ENCODE measurements at regions not wholly inside any gene's neighbourhood (a gene's known extent, or its start where the extent isn't known, plus 50 kb on each side); places are given as distances from the start of the nearest gene placed in this dataset.

DNA sequence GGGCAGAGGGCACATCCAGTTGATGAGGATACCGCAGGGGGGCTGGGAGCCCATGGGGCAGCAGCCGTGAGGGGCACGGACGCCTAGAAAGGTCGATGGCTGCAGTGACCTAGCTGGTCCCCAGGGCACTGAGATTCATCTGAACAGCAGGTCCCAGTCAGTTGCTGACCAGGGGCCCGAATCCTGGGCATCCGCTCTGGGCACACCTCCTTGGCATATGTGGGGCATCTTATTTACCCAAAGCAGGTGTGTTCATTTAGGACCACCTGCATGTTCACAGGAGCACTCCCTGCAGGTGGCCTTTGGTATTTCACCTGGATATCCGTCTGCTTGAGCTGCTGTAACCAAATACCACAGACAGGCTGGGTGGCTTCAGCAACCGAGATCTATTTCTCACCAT is 72.0 kb upstream of the ODC1 start:
- intact Hi-C loops (cut with DNase I) = no loop called here
- DNase-seq (ENCODE audit: low spot score) = no peak

DNA sequence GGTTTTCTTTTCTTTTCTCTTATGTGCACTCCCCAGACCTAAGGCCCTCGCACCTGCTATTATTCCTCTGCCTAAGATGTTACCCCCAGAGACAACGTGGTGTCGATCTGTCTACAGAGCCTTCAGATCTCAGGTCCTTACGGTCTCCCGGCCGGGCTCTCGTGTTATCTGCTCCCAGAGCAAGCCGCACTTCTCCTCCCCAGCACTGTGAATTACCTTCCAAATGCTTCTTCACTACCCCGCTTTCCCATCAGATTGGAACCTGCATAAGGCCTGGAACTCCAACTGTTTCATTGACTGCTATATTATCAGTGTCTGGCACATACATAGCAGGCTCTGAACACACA is 71.2 kb upstream of the ODC1 start:
- no peak for DNase-seq (ENCODE audit: low spot score)

DNA sequence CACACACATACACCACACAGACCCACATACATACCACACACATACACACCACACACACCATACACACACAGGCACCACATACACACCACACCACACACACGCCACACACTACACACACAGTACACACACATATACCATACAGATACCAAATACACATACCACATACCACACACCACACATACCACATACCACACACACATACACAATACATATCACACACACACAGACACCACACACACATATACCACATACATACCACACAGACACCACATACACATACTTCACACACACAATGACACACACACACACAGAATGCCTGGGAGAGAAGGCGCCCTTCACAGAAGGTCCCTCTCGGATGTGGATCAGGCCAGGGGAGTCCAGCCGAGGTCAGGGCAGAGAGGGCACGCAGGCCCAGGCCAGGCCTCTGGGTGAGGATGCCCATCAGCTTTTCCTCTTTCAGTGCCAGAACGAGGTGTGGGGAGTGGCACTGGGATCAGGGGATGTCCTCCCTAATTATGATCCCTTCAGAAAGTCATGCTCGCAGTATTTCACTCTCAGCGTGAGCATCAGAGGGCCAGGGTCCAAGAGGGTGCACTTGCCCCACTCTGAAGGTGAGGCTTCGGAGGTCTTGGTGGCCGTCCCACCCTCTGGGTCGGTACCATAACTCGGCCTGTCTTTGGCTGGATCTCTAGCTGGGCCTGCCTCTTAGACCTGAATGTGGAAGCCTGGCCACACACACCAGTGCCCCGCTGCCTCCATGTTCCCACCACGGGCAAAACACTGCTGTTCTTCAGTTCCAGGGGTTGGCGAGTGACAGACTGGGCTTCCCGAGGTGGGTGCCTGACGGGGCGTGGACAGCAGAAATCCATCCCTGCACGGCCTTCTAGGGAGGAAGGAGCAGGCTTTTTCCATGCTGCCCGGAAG is 70.6 kb upstream of the ODC1 start:
- intact Hi-C loops (cut with DNase I) = no loop called here
- DNase-seq (ENCODE audit: low spot score) = no peak

More for the DNA sequence above, 71.2 kb upstream of the ODC1 start:
- intact Hi-C loops (cut with DNase I) = no loop called here

DNA sequence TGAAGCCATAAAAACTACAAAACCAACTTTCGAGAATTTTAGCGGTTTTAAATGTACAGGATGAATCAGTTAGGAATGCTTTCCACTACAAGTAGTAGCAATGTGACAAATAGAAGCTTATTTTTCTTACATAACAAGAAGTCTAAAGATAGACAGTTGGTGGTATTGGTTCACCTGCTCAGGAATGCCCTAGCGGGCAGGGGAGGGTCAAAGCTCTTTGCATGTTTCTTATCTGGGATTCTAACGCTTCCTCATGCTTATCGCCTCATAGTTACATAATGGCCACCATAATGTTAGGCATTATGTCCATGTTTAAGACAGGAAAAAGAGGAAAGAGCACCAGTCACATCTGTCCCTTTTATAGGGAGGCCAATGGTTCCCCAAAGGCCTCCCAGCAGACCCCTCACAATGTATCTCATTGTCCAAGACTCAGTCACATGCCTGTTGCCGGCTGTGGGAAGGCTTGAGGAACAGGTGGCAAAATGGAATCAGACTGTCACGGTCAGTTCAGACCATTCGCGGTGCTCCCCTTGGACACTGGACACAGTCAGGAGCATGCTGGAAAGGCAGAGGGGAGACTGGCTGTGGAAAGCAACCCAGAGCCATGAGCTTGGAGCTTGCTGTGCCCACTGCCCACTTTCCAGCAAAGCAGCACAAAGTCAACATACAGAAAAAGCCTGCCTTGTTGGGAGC is 69.4 kb upstream of the ODC1 start:
- DNase-seq (ENCODE audit: low spot score) = no peak
- intact Hi-C loops (cut with DNase I) = no loop called here

DNA sequence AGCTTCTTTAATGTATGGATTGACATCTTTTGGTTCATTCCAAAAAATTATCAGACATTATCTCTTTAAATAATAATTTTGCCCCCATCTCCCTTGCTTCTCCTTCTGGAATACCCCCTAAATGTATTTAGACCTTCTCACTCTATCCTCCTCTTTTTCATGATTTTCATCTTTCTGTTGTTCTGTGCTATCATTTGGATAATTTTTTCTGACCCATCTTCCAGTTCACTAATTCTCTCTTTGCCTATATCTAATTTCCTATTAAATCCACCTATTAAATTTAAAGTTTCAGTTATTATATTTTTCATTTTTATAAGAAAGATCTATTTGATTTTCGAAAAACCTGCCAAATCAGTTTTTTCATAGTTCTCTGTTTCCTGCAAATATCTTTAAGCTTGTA is 67.8 kb upstream of the ODC1 start:
- intact Hi-C loops (cut with DNase I) = loop anchor here in 1 of 2 donors (1.0 kb wide), 1 partner anchor 8 kb away; no protein-coding TSS in a partner anchor
- DNase-seq (ENCODE audit: low spot score) = no peak

DNA sequence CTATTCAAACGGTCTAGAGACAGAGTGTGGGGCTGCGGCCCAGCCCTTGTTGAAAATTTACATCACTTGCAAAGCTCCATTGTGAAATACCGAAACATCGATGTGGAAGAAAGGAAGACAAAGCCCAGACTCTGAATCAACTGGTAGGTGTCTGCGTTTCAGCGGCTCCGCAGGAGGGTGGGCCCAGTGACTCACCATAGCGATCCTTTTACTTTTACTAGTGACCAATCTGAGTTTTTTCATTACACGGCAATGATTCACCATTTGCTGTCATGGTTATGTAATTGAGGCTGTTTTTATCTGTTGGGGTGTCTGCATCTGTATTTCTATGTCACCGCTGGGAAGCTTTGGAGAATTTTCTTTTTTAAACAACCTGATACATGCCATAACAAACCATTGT is 66.6 kb upstream of the ODC1 start:
- intact Hi-C loops (cut with DNase I) = no loop called here
- DNase-seq (ENCODE audit: low spot score) = no peak

DNA sequence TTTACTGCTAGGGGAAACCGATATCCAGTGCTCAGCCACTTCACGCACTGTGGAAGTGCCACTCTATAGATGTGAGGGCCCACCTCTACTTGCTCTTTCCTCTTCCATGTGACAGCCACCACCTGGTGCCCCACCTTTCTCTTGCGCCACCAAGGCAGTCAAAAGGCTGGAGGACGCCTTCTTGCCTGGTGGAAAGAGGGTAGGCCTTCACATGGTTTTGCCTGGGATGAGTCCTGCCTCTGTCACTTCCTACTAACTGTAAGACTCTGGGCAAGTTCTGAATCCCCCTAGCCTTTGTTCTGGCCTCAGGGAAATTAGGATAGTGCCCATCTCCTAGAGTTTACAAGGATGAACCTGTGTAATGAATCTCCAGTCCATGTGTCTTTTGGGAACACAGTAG is 66.1 kb upstream of the ODC1 start:
- DNase-seq (ENCODE audit: low spot score) = no peak
- intact Hi-C loops (cut with DNase I) = no loop called here

DNA sequence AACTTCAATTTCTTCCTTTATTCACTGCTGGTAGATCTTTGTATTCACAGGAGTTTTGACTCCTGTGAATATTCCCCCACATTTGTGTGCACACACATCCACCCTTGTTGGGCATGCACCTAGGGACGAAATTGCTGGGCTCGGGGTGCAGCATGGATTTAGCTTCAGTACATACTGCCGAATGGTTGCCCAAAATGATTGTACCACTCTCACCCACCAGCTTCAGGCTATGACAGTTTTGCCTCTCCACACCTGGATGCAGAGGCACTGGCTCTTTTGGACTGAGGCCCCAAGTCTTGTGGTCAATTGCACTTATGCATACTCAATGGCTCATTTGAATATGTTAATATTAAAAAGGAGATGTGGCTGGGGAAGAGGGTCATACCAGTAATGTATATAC is 65.1 kb upstream of the ODC1 start:
- intact Hi-C loops (cut with DNase I) = no loop called here
- DNase-seq (ENCODE audit: low spot score) = no peak

DNA sequence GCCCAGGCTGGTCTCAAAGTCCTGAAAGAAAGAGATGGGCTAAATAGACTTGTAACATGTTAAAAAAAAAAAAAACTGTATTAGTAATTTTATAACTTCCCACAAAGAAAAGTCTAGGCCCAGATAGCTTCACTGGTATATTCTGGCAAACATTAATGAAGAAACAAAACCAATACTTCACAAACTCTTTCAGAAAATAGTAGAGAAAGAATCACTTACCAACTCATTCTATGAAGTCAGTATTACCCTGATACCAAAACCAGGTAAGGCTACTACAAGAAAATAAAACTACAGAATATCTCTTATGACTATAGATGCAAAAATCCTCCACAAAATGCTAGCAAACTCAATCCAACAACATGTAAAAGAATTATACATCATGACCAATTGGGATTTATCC is 59.9 kb upstream of the ODC1 start:
- intact Hi-C loops (cut with DNase I) = loop anchor here in 1 of 2 donors (1.0 kb wide), 1 partner anchor 8 kb away; no protein-coding TSS in a partner anchor
- DNase-seq (ENCODE audit: low spot score) = no peak

DNA sequence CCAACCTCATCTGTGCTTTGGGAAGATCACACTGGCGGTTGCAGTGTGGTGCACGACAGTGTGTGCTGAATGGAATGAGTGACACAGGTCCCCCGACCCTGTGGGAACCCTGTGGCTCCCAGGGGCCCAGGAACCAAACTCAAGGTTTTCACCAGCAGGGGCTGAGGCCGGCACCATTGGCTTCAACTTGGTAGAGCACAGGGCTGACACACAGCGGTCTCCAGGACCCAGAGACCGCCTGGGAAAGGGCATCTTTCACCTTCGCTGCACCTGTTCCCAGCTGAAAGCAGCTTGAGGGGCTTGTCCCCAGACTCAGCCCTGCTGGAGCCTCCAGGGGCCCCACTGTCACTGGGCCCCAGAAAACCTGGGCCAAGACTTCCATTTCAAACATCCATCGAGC is 59.0 kb upstream of the ODC1 start:
- peak; percentile 48 for DNase-seq (ENCODE audit: low spot score)

DNA sequence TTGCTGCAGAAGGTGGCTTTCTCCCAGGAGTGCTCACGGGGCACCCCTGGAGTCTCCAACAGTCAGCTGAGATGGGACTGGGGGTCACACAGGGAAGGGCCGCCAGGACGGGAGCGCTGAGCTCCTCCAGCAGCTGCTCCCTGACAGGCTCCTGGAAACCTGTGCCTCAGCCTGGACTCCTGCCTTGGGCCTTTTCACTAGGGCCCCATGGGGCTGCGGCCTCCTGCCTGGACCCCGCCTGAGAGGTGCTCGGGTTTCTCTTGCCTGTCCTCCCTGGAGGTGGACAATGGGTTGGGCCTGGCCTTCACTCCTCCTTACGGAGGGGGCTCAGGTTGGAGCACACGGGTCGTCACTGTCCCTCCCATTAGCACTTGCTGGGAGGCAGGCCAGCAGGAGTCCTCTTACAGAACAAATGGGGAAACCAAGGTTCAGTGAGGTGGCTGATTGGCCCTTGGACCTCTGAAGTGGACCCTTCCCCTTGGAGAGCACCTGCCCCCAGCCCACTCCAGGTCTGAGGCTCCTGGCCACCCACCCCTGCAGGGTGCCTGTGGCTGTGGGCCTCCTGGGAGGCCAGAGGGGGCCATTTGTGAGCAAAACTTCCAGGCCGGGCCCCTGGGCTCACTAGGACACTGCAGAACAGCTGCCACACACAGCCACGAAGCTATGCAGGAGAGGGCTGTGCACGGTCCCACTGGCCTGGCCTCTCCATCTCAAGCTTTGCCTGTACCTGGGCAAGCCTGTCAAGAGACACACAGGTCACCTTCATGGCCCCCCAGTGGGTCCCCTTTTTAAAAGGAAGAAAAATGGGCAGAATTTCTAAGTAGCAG is 57.1 kb upstream of the ODC1 start:
- intact Hi-C loops (cut with DNase I) = no loop called here
- DNase-seq (ENCODE audit: low spot score) = peak; percentile 35

More for the DNA sequence above, 59.0 kb upstream of the ODC1 start:
- intact Hi-C loops (cut with DNase I) = no loop called here

DNA sequence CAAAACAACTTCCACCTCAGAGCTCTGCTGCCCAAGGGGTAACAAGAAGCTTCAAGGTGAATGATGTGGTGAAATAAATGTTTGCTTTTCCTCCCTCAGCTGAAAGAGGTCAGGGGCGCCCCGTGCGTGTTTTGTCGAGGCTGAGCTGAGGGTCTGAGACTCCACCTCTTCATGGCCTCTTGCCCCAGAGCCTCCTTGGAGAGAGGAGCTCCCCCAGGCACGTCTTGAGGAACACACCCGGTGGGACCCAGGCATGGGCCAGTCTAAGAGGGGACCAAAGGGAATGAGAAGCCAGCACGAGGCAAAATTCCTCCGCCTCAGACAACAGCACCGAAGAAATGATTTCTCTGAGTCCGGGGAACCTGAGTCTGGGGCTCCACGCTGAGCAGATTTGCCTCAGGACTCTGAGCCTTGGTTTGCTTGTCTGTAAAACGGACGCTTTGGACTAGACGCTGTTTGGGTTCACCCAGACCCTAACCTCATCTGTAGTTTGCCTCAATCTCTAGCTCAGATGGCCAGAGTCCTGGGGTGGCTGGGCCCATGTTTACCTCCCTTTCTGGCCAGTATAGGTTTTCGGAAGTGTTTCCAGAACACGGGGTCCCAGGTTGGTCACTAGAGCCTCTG is 56.4 kb upstream of the ODC1 start:
- peak; percentile 68 for DNase-seq (ENCODE audit: low spot score)
- intact Hi-C loops (cut with DNase I) = no loop called here

DNA sequence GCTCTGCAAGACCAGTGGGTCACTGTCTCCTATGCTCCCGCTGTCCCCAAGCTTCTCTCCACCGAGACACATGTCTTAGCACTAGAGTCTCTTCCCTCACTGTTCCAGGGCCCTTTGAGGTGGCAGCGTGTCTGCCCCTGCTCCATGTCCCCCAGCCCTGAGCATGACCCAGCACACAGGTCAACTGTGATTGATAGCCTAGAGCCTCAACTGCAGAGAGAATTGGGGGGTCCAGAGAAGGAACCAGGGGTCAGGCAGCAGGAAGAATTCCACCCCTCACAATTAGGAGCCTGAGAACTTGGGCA is 54.6 kb upstream of the ODC1 start:
- intact Hi-C loops (cut with DNase I) = no loop called here
- no peak for DNase-seq (ENCODE audit: low spot score)

DNA sequence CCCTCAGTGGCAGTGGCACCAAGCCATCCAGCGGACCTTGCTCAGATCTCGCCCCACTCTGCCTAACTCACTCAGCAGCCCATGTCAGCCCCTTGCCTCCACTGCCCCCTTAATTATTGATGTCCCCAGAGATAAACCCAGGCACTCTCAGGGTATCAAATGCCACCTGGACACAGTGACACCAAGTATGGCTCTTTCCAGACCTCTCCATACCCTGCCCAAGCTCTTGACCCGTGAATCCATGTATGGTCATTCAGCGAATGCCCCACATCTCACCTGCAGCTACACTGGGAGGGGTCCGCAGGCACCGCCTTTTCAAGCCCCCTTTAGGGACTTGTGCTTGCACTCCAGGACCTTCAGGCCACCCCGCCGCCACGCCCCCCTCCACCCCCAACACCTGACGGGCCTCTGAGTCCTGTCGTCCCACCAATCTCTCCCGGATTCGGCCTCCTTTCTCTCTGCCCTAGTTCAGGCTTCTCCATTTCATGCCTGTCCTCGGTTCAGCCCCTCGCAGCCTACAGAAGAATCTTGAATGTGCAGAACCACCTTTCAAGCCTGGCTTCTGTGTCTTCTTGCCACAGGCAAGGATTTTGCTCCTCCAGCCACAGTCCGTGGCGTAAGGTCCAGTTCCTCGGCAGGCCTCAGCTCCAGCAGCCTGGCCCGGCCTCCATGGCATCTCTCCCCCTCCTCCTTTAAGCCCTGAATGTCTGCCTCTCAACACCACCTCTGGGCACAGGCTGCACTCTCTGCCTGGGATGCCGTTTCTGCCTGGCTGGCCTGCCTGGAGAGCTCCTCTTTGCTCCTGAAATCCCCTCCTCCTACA is 54.1 kb upstream of the ODC1 start:
- no peak for DNase-seq (ENCODE audit: low spot score)
- intact Hi-C loops (cut with DNase I) = no loop called here

DNA sequence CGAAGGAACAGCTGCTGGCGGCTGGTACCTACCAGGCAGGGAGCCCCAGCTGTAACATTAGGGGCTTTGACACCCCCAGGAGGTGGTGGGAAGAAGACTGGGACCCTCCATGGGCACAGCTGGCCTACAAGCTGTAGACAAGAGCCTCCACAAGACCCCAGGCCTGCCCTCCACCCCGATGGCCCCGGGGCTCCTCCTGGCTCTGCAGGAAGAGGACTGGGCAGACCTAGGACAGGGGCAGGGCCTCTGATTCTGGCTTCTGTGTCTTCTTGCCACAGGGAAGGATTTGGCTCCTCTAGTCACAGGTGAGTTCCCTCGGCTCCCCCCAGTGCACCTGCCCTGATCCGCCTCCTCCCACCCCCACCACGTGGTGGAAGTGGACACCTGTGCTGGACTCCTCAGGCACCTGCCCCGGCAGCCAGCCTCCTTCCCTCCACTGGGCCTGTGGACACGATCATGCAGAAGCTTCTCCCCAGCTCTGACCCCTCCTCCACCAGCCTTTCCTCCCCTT is 53.4 kb upstream of the ODC1 start:
- intact Hi-C loops (cut with DNase I) = no loop called here
- peak; percentile 77 for DNase-seq (ENCODE audit: low spot score)

DNA sequence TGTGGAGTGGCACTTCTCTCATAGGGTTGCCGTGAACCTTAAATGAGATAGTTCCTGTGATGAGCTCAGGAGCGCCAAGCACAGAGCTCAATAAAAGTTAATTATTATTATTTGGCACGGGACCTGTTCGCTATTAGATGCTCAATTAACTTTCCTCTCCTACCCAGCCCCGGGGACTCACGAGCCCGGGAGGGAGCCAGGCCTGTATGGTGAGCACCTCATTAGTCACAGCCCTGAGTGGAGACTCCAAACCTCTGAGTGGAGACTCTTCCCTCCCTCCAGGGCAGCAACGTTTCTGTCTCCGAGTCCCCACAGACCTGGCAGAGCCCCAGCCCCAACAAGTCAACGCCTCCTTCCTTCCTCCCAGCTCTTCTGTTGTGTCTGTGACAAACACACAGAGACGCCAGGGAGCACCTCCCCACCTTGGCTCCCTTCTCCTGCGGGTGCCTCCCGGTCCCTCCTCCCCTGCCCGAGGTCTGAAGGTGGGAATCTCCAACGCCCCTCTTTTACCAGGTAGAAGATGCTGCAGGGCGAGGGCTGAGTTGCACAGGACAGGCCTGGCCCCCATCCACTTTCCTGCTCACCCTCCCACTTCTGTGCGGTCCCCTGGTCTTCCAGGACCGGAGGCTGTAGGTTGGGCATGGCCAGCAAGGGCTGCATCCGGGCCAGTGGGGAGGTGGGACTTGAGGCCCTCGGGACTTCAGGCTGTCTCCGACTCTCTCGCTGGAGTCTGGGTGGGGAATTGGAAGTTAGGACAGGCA is 52.7 kb upstream of the ODC1 start:
- intact Hi-C loops (cut with DNase I) = no loop called here
- no peak for DNase-seq (ENCODE audit: low spot score)

DNA sequence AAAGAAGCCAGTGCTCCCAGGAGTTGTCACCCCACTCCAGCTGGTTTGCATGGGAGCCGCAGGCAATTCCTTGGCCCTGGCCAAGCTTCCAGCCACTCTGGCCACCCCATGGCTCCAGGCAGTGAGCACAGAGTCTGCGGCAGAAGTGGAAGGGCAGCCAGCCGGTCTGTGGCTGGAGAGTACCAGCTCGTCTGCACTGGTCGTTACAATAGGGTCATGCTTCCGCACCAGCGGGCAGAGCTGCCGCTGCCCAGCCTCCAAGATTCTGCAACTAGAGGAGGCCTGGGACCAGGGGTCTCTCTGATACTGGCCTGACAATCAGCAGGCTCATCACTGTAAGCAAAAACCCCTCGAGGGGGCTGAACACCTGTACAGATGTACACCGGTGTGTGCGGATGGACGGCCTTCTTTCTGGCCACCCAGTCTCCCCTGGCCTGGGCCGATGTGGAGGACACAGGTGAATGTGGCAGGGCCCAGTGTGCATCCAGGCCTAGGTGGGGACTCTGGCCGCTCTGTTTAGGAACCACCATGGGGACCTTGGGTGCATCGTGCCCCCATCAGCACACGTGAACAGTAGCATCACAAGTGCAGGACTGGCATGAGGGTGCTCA is 51.9 kb upstream of the ODC1 start:
- DNase-seq (ENCODE audit: low spot score) = peak; percentile 74
- intact Hi-C loops (cut with DNase I) = no loop called here

Data from posterior vena cava (tissue), 2 donors.